HepG2 (cell line): ENCODE measurements at regions not wholly inside any gene's neighbourhood (a gene's known extent, or its start where the extent isn't known, plus 50 kb on each side); places are given as distances from the start of the nearest gene placed in this dataset.

Experiments used
- ATAC-seq: fragments of 200-7000 bp; cut with Tn5 transposase; 3 replicates; pipeline ENCODE4 v1.9.1; 2020; ENCODE audit warnings: mild to moderate bottlenecking, moderate library complexity
- BruUV-seq: library from RNA; stranded (reverse); fragments of 400-500 nt; replicated peaks from 2 replicates; lab custom pipeline; 2021; lab: Mats Ljungman, UMichigan
- CTCF ChIA-PET: fragments of 300-600 bp; formaldehyde crosslinking; extraction: SDS; loops from one replicate; lab custom pipeline; 2021; ENCODE audit warnings: low total read pairs, inconsistent platforms, low intra/inter-chr PET ratio; lab: Yijun Ruan, JAX
- POLR2A ChIA-PET: fragments of 350-600 bp; sonication (Branson Sonifier 250); formaldehyde crosslinking; loops from one replicate; lab custom pipeline; 2020; ENCODE audit warnings: antibody characterized with exemption, inconsistent platforms; lab: Yijun Ruan, JAX
- DNase-seq: peaks from one replicate; pipeline ENCODE4 v3.0.0-alpha.2; 2015; ENCODE audit warnings: low spot score
- FAIRE-seq: peaks from 3 replicates; lab custom pipeline; 2011; peaks lifted over from hg19 to GRCh38; lab: Jason Lieb, UNC
- H2AFZ ChIP-seq: one replicate; pipeline ENCODE4 v1.6.1; 2011; ENCODE audit warnings: low read length, inconsistent platforms
- H3K27ac ChIP-seq: fragments of 300-600 bp; 3 replicates; pipeline ENCODE4 v1.8.0; 2011; ENCODE audit warnings: mixed run types, mild to moderate bottlenecking, mixed read lengths, low read length, inconsistent platforms; ENCODE audit not compliant: insufficient read depth; ENCODE audit errors: extremely low read length
- H3K27me3 ChIP-seq, 2 experiments: fragments of 200-600 bp in 1 of 2; 2 replicates in 1 of 2; 3 replicates in 1 of 2; pipeline versions ENCODE4 v1.6.0 to v1.8.0; 2011; ENCODE audit warnings: low read length in 2 of 2, mild to moderate bottlenecking in 2 of 2, moderate library complexity in 2 of 2, inconsistent platforms in 1 of 2; ENCODE audit not compliant: insufficient read depth in 2 of 2, control insufficient read depth in 1 of 2
- H3K36me3 ChIP-seq, 2 experiments: fragments of 200-600 bp in 1 of 2; replicated peaks in 1 of 2; 2 replicates in 1 of 2; 3 replicates in 1 of 2; pipeline versions ENCODE4 v1.5.1 to v1.8.0; 2011; ENCODE audit warnings: low read length in 2 of 2, inconsistent platforms in 1 of 2; ENCODE audit not compliant: insufficient read depth in 2 of 2, control insufficient read depth in 1 of 2
- H3K4me1 ChIP-seq: 2 replicates; pipeline ENCODE4 v1.5.1; 2012; ENCODE audit warnings: low read length, inconsistent platforms; ENCODE audit not compliant: insufficient read depth
- H3K4me2 ChIP-seq: 2 replicates; pipeline ENCODE4 v1.6.0; 2011; ENCODE audit warnings: low read depth, low read length, inconsistent platforms
- H3K4me3 ChIP-seq, 3 experiments: fragments of 200-600 bp in 1 of 3; sonication (generic), shearing (Covaris generic) in 1 of 3; replicated peaks in 1 of 3; 2 replicates each; pipeline ENCODE4 v1.5.1; 2011 to 2016; ENCODE audit warnings: low read length in 3 of 3, inconsistent platforms in 2 of 3, low read depth in 2 of 3, mild to moderate bottlenecking in 2 of 3, control low read depth in 1 of 3, mixed read lengths in 1 of 3; ENCODE audit not compliant: insufficient read depth in 1 of 3
- H3K79me2 ChIP-seq: one replicate; pipeline ENCODE4 v1.6.1; 2011; ENCODE audit warnings: low read length, inconsistent platforms; ENCODE audit not compliant: insufficient read depth
- H3K9ac ChIP-seq: 2 replicates; pipeline ENCODE4 v1.6.0; 2011; ENCODE audit warnings: mild to moderate bottlenecking, low read depth, low read length, inconsistent platforms; ENCODE audit not compliant: insufficient read depth
- H3K9me3 ChIP-seq: 2 replicates; pipeline ENCODE4 v1.5.1; 2012; ENCODE audit warnings: mild to moderate bottlenecking, low read length
- H4K20me1 ChIP-seq: 2 replicates; pipeline ENCODE4 v1.6.0; 2011; ENCODE audit warnings: inconsistent platforms, mild to moderate bottlenecking, low read length, moderate library complexity; ENCODE audit not compliant: insufficient read depth
- CAMTA2 ChIP-seq: sonication (generic); formaldehyde crosslinking; IDR thresholded peaks from 2 replicates; pipeline ENCODE4 v1.4.0; 2020; ENCODE audit warnings: mild to moderate bottlenecking, missing genetic modification reagents, borderline replicate concordance
- CREB1 ChIP-seq, 2 experiments: fragments of 450-650 bp in 1 of 2; IDR thresholded peaks; 2 replicates each; pipeline ENCODE4 v1.6.1; 2016 to 2017; ENCODE audit warnings: control low read depth in 1 of 2, mild to moderate bottlenecking in 1 of 2, missing compliant biosample characterization in 1 of 2, missing genetic modification characterization in 1 of 2
- EED ChIP-seq: sonication (generic); formaldehyde crosslinking; IDR thresholded peaks from 2 replicates; pipeline ENCODE4 v1.5.0; 2020; ENCODE audit warnings: mild to moderate bottlenecking, missing genetic modification reagents
- ELF1 ChIP-seq: sonication (generic); formaldehyde crosslinking; IDR thresholded peaks from 2 replicates; pipeline ENCODE4 v1.4.0; 2020; ENCODE audit warnings: missing genetic modification reagents
- ERF ChIP-seq: IDR thresholded peaks from 2 replicates; pipeline ENCODE4 v1.6.1; 2018; ENCODE audit warnings: missing biosample characterization, missing genetic modification reagents
- ETV6 ChIP-seq: sonication (generic); formaldehyde crosslinking; conservative IDR thresholded peaks from 2 replicates; pipeline ENCODE4 v1.4.0; 2020; ENCODE audit warnings: missing genetic modification reagents
- HOXA7 ChIP-seq: sonication (generic); formaldehyde crosslinking; IDR thresholded peaks from 2 replicates; pipeline ENCODE4 v1.8.1; 2022; ENCODE audit warnings: mild to moderate bottlenecking, missing genetic modification reagents, moderate library complexity
- KAT7 ChIP-seq: IDR thresholded peaks from 2 replicates; pipeline ENCODE4 v1.6.1; 2018; ENCODE audit warnings: borderline replicate concordance, missing compliant biosample characterization
- LRRFIP1 ChIP-seq: sonication (generic); formaldehyde crosslinking; conservative IDR thresholded peaks from 2 replicates; pipeline ENCODE4 v1.4.0; 2020; ENCODE audit warnings: missing genetic modification reagents
- MYPOP ChIP-seq: sonication (generic); formaldehyde crosslinking; IDR thresholded peaks from 2 replicates; pipeline ENCODE4 v1.8.1; 2023; ENCODE audit warnings: mild to moderate bottlenecking, moderate library complexity, missing genetic modification reagents
- ZNF331 ChIP-seq: sonication (generic); formaldehyde crosslinking; IDR thresholded peaks from 2 replicates; pipeline ENCODE4 v1.4.0; 2020; ENCODE audit warnings: missing genetic modification reagents
- ZNF530 ChIP-seq: sonication (generic); formaldehyde crosslinking; IDR thresholded peaks from 2 replicates; pipeline ENCODE4 v1.5.0; 2020; ENCODE audit warnings: low read depth, mild to moderate bottlenecking, missing genetic modification reagents
- ZNF616 ChIP-seq: sonication (generic); formaldehyde crosslinking; IDR thresholded peaks from 2 replicates; pipeline ENCODE4 v1.5.0; 2020; ENCODE audit warnings: low read depth, mild to moderate bottlenecking, missing genetic modification reagents
- ZNF629 ChIP-seq: sonication (generic); formaldehyde crosslinking; conservative IDR thresholded peaks from 2 replicates; pipeline ENCODE4 v1.5.0; 2020; ENCODE audit warnings: missing genetic modification reagents
- ZNF790 ChIP-seq: sonication (generic); formaldehyde crosslinking; IDR thresholded peaks from 2 replicates; pipeline ENCODE4 v1.8.0; 2022; ENCODE audit warnings: missing genetic modification reagents, mild to moderate bottlenecking, borderline replicate concordance
- ZUFSP ChIP-seq: sonication (generic); formaldehyde crosslinking; IDR thresholded peaks from 2 replicates; pipeline ENCODE4 v1.9.0; 2021; ENCODE audit warnings: missing genetic modification reagents, mild to moderate bottlenecking, borderline replicate concordance
- WGBS: methylation state at CpG from one replicate; pipeline ENCODE4 v1.1.6; 2017; ENCODE audit warnings: low lambda C conversion rate; 5-methylcytosine and 5-hydroxymethylcytosine counted together
- in situ Hi-C: cut with HindIII; loops from 2 replicates; pipeline ENCODE4 v1.10.0; 2017; ENCODE audit warnings: low pct_unique_long_range_greater_than_20kb; ENCODE audit not compliant: extremely low pct_ligation_motif_present
- intact Hi-C: fragments of 100-400 bp; cut with micrococcal nuclease; formaldehyde crosslinking; loops from one replicate; pipeline ENCODE4 v1.10.0; 2022; ENCODE audit not compliant: unreplicated experiment

- TF ChIP-seq ZUFSP (CRISPR knock-in tag) (no peak), ZNF616 (CRISPR knock-in tag) (no peak)
Observed at GRCh38 chr9:129232839-129233591, 55.0 kb upstream of the IER5L start (continued).

GRCh38 chr9:129231759-129232158 is 53.7 kb upstream of the IER5L start:
- no TSS peak for BruUV-seq
- Histone ChIP-seq H3K27ac (no peak overlapping the region), H3K27me3 (0 out of 5 replicates have a peak, but pooled peaks cover 1 to 4% of the 10 kb centered on the region in 2 experiments), H3K4me2 (no peak overlapping the region), H3K36me3 (no peaks in the 10 kb centered on the region), H3K9me3 (no peaks in the 10 kb centered on the region), H3K4me1 (peaks cover 16% of the 10 kb centered on the region), H4K20me1 (no peaks in the 10 kb centered on the region), H3K79me2 (no peaks in the 10 kb centered on the region), H3K9ac (no peak overlapping the region), H2AFZ (no peak overlapping the region), H3K4me3 (no peak overlapping the region)
- TF ChIP-seq CREB1 (IDR thresholded peaks at IDR 0.05) = peak; percentile 33; the same call in 1 of the 2 replicates
- TF ChIP-seq CREB1 (CRISPR knock-in tag; IDR thresholded peaks at IDR 0.05) = no peak
- TF ChIP-seq LRRFIP1 (CRISPR knock-in tag) = no peak
- TF ChIP-seq ERF (CRISPR knock-in tag) = no peak
- TF ChIP-seq ZNF530 (CRISPR knock-in tag) = no peak
- no peak for TF ChIP-seq ELF1
- TF ChIP-seq CAMTA2 (CRISPR knock-in tag) = no peak
- no peak for TF ChIP-seq HOXA7
- TF ChIP-seq KAT7 = no peak
- TF ChIP-seq ZNF629 (CRISPR knock-in tag) = peak; percentile 61
- TF ChIP-seq ZNF790 = no peak
- TF ChIP-seq MYPOP (CRISPR knock-in tag) = no peak
- no peak for TF ChIP-seq EED (CRISPR knock-in tag)
- TF ChIP-seq ETV6 (CRISPR knock-in tag) = no peak
- no peak for TF ChIP-seq ZNF331 (CRISPR knock-in tag)
- CTCF ChIA-PET = no interaction called here
- ATAC-seq (no peak), FAIRE-seq (no peak), DNase-seq (no peak)
- intact Hi-C loops = no loop called here
- in situ Hi-C loops = no loop called here
- WGBS = no CpG with 5 or more reads among the region's 9 CpGs
- POLR2A ChIA-PET = no interaction called here
